NCI-H2196 treated with DMSO at 0.1 percent for 48 hours (cell line): ENCODE measurements at regions not wholly inside any gene's neighbourhood (a gene's known extent, or its start where the extent isn't known, plus 50 kb on each side); places are given as distances from the start of the nearest gene placed in this dataset.

Source experiments
- DNase-seq: peaks from one replicate; lab custom pipeline; 2025; ENCODE audit not compliant: unreplicated experiment; lab: John Stamatoyannopoulos, UW

- no peak for DNase-seq
Measured at GRCh38 chrX:22325096-22325495, 52.4 kb downstream of the CBLL2 start.

GRCh38 chrX:22329783-22330182 is 57.1 kb downstream of the CBLL2 start:
- DNase-seq: no peak

DNA sequence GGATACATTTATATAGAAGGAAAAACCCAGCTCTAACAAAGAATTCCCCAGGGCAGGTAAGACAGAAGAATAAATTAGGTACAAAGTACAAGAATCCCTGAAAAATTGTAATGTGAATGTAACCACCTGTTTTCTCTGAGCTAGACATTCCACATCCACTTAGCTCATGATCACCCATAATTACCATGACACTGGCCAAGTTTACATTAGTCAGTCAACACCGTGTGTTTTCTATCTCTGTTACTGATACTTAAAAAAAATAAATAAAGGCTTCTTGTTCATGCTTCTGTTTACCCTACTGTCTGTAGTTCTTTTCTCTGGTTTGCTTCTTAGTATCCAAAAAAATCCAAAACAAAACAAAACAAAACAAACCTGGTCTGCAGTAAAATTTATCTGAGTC is 66.0 kb downstream of the CBLL2 start:
- no peak for DNase-seq

DNA sequence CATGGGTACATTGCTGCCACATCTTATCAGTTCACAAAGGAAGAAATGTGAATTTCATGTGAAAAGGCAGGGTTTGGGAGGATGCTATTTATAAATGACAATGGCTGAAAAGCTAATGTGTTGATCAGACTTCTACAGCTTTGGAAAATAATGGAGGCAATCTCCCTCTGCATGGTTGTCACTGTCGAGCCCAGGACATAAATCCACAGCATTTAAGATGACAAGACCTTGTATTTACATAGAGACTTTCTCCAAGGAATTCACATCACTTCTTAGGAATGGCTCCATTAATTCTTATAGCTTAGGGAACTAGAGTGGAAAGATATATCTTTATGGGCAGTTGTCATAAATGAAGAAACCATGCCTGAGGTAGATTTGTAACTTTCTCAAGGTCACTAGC is 66.7 kb downstream of the CBLL2 start:
- no peak for DNase-seq

DNA sequence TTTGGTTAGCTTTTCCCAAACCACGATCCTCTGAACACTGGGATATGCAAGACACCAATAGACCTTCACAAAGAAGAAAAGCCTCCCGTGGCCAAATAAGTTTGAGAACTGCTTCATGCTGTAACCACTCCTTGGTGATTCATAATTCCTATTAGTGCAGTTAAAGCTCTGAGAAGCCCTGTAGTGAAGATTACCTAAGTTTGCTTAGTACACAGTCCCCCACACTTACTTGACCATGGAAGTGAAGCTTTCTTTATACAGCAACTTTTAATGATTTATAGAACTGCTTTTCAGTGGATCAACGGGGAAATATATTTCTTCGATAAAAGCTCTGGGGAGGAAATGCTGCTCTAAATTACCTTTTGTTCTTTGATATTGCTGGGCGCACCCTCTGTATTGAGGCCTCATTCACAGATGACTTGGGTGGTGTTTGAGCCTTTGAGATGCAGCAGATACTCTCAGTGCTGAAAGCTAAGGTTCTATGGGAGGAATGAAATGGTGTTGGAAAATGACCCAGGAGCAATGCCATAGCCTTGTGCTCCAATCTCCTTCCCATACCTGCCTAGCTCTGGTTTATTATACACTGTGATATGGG is 67.4 kb downstream of the CBLL2 start:
- DNase-seq: no peak

DNA sequence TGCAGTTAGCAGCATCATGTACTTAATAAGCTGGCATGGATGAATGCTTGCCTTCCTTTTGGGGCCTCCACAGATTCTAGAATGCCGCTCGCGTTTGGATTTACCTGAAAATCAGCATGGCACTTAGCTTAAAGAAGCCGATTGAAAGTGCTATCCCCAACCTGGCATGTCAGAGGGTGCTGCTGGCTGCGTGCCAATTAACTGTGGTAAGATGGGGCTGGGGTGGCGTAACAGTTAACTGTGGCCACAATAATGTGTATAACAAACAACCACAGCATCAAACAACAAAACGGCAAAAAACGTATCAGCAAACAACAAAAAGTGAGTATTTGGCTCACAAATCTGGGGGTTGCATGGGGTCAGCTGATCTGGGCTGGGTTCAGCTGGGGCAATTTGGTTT is 70.5 kb downstream of the CBLL2 start:
- no peak for DNase-seq

DNA sequence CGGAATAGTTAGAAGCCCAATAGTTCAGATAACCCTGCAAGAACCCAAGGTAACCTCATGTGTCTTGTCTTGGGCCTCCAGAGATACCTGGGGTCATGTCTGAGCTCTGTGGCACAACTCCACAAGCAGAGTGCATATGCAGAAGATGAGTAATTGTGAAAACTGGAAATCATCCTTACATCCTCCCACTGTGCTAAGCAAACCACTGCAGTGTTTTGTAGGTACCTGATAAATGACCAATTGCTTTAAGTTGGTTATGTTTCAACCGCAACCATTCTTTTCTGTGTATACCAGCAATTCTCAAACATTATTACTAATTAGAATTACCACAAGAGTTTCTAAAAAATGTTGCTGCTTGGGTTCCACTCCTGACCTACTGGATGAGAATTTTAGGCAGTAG is 73.2 kb downstream of the CBLL2 start:
- DNase-seq: no peak

- no peak for DNase-seq
Measured at GRCh38 chrX:22347491-22347890, 74.8 kb downstream of the CBLL2 start.

- DNase-seq: no peak
Measured at GRCh38 chrX:22349116-22349515, 76.4 kb downstream of the CBLL2 start.

DNA sequence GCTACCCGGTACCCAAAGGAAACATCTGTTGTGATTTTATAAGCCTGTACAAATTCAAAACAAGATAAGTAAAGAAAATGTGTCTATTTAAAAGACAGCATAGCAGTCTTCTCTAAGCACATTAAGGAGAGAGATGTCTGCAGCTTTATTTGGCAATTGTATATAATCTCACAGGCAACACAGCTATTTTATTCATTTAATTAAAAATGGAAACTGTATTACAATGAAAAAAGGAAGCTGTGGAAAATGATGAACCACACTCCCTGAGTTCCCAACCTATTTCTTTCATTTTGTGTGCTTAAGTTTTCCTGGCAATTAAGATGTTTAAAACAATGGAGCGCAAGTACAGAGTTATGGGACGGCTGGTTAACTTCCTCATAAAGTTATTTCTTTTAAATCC is 78.4 kb downstream of the CBLL2 start:
- DNase-seq: no peak

- no peak for DNase-seq
Measured at GRCh38 chrX:22351966-22352365, 79.3 kb downstream of the CBLL2 start.

- DNase-seq: no peak
Measured at GRCh38 chrX:22357621-22358020, 84.9 kb downstream of the CBLL2 start.

GRCh38 chrX:22360129-22360528 is 87.4 kb downstream of the CBLL2 start:
- no peak for DNase-seq

DNA sequence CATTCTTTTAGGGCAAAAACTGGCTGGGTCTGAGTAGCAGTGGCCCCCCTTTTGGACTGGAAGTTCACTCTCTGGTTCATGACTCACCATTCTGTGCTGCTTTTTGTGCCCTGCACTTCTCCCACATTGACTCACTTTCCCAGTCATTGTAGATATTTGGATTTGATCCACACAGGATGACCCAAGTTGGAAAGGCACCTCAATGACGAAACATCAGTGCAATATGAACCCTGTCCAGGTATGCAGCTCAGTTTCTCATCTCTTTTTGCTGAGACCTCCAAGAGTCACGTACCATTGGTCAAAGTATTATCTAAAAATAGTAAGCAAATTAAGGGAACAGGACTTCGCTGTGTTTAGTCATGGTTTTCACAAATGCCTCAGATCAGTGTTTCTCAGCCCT is 92.7 kb downstream of the CBLL2 start:
- DNase-seq: no peak

- no peak for DNase-seq
Measured at GRCh38 chrX:22366166-22366702, 93.5 kb downstream of the CBLL2 start.

DNA sequence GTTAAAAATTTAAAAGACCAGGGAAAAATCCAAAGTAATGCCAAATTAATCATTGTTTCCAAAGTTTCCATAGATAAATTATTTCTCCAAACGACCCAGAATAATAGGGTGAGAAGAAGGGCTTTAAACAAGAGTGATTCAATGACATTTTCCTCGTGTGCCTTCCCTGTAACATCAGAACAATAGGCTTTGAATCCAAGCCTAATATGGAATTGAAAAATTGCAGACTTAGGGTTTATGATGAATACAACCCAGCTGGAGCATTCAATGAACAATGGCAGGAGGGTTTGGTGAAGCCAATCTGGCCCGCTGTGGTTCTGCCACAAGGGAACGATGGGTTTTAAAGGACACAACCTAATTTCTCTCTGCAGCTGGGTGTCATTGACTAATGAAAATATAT is 94.2 kb downstream of the CBLL2 start:
- DNase-seq: no peak

DNA sequence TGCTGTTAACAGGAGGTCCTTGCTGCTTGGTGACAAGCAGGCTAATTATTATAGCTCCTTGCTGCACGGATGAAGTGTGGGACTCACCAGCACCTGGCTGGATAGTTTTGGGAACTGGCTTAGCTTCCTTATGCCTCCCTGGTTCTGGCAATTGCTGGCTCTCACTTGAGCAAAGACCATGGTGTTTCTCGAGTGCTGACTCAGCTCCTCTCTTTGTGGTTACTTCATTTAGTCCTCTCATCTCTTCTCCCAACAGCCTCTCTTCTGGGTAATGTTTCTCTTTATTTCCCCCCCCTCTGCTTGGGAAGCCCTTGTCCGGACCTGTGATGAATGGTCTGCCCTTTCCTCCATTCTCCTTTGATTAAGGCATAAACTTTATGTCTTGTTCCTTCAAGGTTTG is 100.4 kb downstream of the CBLL2 start:
- DNase-seq: no peak

DNA sequence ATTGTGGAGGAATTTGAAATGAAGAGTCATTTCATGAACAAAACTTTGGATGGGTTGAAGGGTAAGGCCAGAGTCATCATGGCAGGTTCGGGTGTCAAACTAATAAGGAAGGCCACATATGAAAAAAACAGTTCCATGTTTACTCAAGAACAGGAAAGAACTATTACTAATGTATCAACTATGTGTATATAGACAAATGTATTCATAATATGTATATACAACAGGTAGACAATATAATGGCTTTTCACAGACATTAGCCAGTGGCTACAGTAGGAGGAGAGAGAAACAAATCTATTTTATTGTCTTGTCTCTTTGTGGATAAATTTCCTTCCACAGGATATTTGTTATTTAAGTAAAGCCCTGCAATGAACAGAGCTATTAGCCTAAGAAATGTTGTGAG is 101.1 kb downstream of the CBLL2 start:
- no peak for DNase-seq

GRCh38 chrX:22376369-22376768 is 103.7 kb downstream of the CBLL2 start:
- no peak for DNase-seq

DNA sequence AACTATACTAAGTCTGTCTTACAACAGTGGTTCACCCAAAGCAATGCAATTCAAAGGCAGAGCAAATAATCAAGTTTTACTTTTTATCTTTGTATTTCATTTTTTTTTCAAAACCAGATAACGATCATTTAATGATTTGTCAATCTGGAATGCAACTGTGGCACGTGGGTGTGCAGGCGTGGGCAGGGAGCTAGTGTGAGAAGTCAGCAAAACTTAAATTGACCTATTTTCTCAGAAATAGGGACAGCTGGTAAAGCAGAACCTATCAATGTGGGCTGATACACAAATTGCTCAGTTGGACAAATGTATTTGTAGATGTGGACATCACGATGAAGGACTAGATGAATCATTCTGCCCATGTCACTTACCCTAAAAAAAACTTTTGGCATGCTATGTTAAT is 105.6 kb downstream of the CBLL2 start:
- DNase-seq: no peak

GRCh38 chrX:22383988-22384387 is 111.3 kb downstream of the CBLL2 start:
- no peak for DNase-seq

DNA sequence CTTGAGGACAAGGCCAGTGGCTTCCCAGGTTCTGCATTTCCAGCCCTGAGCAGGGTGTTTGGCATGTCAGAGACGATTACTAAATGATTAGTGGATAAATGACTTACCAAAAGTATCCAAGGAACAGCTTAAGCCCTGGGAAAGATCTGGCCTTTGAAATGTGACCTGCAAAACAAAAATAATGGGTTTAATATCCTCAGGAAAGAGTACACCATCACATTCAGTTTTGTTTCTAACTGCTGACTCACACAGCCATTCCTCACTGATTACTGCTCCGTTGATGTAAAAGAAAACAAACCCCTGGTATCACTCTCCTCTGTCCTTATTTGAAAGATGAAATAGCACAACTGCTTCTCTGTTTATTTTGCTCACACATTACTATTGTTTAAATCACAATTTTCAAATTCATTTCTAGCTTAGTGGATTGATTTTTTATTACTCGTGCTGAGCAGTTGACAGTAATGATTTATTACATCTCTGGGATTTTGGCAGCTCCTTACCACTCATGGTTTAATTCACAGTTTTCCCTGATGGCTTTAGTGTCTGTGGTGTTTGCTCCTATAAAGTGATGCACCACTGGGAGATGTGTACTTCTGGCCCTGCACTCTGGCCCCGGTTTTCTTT is 117.0 kb downstream of the CBLL2 start:
- DNase-seq: no peak
